ENCODE measurements at regions not wholly inside any gene's neighbourhood (a gene's known extent, or its start where the extent isn't known, plus 50 kb on each side); places are given as distances from the start of the nearest gene placed in this dataset.

DNA sequence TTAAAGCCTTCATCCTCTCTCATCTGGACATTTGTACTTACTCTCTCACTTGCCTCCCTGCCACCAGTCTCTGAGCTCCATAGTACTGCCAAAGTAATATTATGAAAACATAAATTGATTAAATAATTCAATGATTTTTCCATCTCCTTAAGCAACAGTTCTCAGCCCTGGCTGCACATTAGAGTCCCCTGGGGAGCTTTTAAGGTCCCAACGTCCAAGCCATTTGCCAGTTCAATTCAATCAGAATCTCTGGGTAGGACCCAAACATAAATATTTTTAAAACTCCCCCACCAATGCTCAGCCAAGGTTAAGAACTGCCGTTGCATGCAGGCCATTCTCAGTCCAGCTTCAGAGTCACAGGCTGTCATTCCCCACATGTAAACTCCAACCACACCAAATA lies 114.4 kb upstream of the BMAL1 start (continued):
- TF ChIP-seq GABPA (IDR thresholded peaks at IDR 0.05; ENCODE audit: low read depth), result no peak
- TF ChIP-seq, protein P1, sequence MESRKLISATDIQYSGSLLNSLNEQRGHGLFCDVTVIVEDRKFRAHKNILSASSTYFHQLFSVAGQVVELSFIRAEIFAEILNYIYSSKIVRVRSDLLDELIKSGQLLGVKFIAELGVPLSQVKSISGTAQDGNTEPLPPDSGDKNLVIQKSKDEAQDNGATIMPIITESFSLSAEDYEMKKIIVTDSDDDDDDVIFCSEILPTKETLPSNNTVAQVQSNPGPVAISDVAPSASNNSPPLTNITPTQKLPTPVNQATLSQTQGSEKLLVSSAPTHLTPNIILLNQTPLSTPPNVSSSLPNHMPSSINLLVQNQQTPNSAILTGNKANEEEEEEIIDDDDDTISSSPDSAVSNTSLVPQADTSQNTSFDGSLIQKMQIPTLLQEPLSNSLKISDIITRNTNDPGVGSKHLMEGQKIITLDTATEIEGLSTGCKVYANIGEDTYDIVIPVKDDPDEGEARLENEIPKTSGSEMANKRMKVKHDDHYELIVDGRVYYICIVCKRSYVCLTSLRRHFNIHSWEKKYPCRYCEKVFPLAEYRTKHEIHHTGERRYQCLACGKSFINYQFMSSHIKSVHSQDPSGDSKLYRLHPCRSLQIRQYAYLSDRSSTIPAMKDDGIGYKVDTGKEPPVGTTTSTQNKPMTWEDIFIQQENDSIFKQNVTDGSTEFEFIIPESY (IDR thresholded peaks at IDR 0.05; ENCODE audit: borderline replicate concordance, low read depth), result no peak

DNA sequence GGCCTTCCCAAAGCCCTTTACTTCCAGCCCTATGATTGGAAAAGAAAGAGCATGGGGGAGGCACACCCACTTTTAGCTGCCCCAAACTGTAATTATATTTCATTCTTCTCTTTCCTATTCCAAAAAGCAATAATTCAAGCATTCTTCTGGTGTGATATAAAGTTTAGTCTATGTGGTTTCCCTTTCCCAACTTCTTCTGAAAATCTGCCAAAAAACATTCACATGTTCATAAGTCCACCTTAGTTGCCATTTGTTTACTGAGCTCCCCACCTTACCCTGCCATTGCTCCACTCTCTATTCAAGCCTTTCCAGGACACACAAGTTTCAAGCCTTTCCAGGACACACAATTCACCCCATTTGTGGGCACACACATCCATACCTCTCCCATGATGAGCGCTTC lies 111.6 kb upstream of the BMAL1 start:
- H3K27me3 ChIP-seq (ENCODE audit: insufficient read depth), result no peaks in the 10 kb centered on the region; the same call in 1 of the 2 replicates
- H3K9ac ChIP-seq, result no peak overlapping the region
- H3K9me2 ChIP-seq, result no peaks in the 10 kb centered on the region
- H3F3A ChIP-seq (replicated peaks; ENCODE audit: insufficient read depth), result no peaks in the 10 kb centered on the region
- TF ChIP-seq FOXJ3 (CRISPR knock-in tag; IDR thresholded peaks at IDR 0.05), result no peak
- TF ChIP-seq, protein P2, sequence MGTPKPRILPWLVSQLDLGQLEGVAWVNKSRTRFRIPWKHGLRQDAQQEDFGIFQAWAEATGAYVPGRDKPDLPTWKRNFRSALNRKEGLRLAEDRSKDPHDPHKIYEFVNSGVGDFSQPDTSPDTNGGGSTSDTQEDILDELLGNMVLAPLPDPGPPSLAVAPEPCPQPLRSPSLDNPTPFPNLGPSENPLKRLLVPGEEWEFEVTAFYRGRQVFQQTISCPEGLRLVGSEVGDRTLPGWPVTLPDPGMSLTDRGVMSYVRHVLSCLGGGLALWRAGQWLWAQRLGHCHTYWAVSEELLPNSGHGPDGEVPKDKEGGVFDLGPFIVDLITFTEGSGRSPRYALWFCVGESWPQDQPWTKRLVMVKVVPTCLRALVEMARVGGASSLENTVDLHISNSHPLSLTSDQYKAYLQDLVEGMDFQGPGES (IDR thresholded peaks at IDR 0.05; ENCODE audit: low read depth, low read length), result no peak
- no peak for TF ChIP-seq SMC3 (IDR thresholded peaks at IDR 0.05; ENCODE audit: low read depth, low read length)
- no peak for TF ChIP-seq ELF1 (IDR thresholded peaks at IDR 0.05)
- TF ChIP-seq MEF2A (IDR thresholded peaks at IDR 0.05; ENCODE audit: borderline replicate concordance, low read depth), result no peak
- no peak for TF ChIP-seq EP300 (IDR thresholded peaks at IDR 0.05; ENCODE audit: borderline replicate concordance in 1 of 2, low read depth in 1 of 2, low read length in 1 of 2)
- TF ChIP-seq, protein P3, sequence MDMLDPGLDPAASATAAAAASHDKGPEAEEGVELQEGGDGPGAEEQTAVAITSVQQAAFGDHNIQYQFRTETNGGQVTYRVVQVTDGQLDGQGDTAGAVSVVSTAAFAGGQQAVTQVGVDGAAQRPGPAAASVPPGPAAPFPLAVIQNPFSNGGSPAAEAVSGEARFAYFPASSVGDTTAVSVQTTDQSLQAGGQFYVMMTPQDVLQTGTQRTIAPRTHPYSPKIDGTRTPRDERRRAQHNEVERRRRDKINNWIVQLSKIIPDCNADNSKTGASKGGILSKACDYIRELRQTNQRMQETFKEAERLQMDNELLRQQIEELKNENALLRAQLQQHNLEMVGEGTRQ (IDR thresholded peaks at IDR 0.05; ENCODE audit: borderline replicate concordance, low read depth, low read length), result no peak
- TF ChIP-seq NRF1 (IDR thresholded peaks at IDR 0.05; ENCODE audit: low read depth, low read length), result no peak
- TF ChIP-seq RXRA (IDR thresholded peaks at IDR 0.05; ENCODE audit: borderline replicate concordance, low read depth), result no peak
- no peak overlapping the region for H3K4me2 ChIP-seq
- H3K4me3 ChIP-seq (ENCODE audit: low read depth in 2 of 2, low read length in 1 of 2), result no peak overlapping the region
- DNase-seq, result no peak
- no peaks in the 10 kb centered on the region for H3K36me3 ChIP-seq (replicated peaks in 1 of 2; ENCODE audit: control insufficient read depth in 1 of 2, insufficient read depth in 2 of 2, low read length in 1 of 2)
- 75% methylated on average over 1 of the region's 1 CpG for WGBS (ENCODE audit: low lambda C conversion rate)
- H3K4me1 ChIP-seq (ENCODE audit: control insufficient read depth in 1 of 2, insufficient read depth in 2 of 2, low read depth in 1 of 2, low read length in 1 of 2), result peaks cover 0 to 2% of the 10 kb centered on the region in 2 experiments; a peak in 1 of 4 replicates
- no peaks in the 10 kb centered on the region for H3K79me2 ChIP-seq (ENCODE audit: insufficient read depth)
- H3K9me3 ChIP-seq, result no peaks in the 10 kb centered on the region
- CTCF ChIA-PET, result interaction anchor here (1.3 kb wide), 1 partner anchor 251 kb away, joined by 3 read pairs; no protein-coding TSS in a partner anchor
- POLR2A ChIA-PET, result no interaction called here
- no peak overlapping the region for H3K27ac ChIP-seq (ENCODE audit: low read depth in 2 of 2, low read length in 1 of 2)
- no peak overlapping the region; the same call in 1 of the 2 replicates for H2AFZ ChIP-seq (ENCODE audit: low read depth)
- no peaks in the 10 kb centered on the region for H4K20me1 ChIP-seq (ENCODE audit: insufficient read depth)

DNA sequence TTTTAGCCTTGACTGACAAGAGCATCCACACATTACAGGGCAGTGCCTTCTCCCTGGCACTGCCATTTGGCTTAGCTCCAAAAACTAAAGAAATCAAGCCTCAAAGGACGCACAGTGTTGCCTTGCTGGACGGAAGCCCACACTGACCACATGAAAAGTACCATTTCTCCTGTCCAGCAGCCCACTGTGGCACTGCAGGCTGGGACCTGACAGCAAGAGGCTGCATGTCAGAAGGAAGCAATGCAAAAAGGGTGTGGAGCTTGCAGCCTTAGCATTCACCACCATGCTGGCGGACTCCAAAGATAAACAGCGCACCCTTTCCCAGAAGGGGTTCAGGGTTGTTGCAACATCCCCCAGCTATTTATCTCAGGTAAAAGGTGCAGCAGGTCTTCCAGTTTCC lies 109.3 kb upstream of the BMAL1 start:
- H3K4me2 ChIP-seq, result no peak overlapping the region
- H4K20me1 ChIP-seq (ENCODE audit: insufficient read depth), result no peaks in the 10 kb centered on the region
- no peaks in the 10 kb centered on the region for H3K9me3 ChIP-seq
- no peaks in the 10 kb centered on the region for H3K36me3 ChIP-seq (replicated peaks in 1 of 2; ENCODE audit: control insufficient read depth in 1 of 2, insufficient read depth in 2 of 2, low read length in 1 of 2)
- WGBS (ENCODE audit: low lambda C conversion rate), result 74% methylated on average over 4 of the region's 4 CpGs
- no peak overlapping the region for H3K4me3 ChIP-seq (ENCODE audit: low read depth in 2 of 2, low read length in 1 of 2)
- POLR2A ChIA-PET, result no interaction called here
- no peaks in the 10 kb centered on the region for H3K79me2 ChIP-seq (ENCODE audit: insufficient read depth)
- no peaks in the 10 kb centered on the region for H3K9me2 ChIP-seq
- H2AFZ ChIP-seq (ENCODE audit: low read depth), result no peak overlapping the region
- H3K4me1 ChIP-seq (ENCODE audit: control insufficient read depth in 1 of 2, insufficient read depth in 2 of 2, low read depth in 1 of 2, low read length in 1 of 2), result peaks cover 0 to 2% of the 10 kb centered on the region in 2 experiments; a peak in 1 of 4 replicates
- H3K27ac ChIP-seq (ENCODE audit: low read depth in 2 of 2, low read length in 1 of 2), result no peak overlapping the region
- no peaks in the 10 kb centered on the region for H3F3A ChIP-seq (replicated peaks; ENCODE audit: insufficient read depth)
- no peak for DNase-seq
- CTCF ChIA-PET, result interaction anchor here (0.6 to 4.8 kb wide), 6 partner anchors 16 to 879 kb away, joined by 3 to 34 read pairs (median 3); no protein-coding TSS in a partner anchor
- H3K9ac ChIP-seq, result no peak overlapping the region
- 0 out of 2 replicates have a peak, but pooled peaks have one; percentile 35 for TF ChIP-seq NFIC (IDR thresholded peaks at IDR 0.05; ENCODE audit: borderline replicate concordance)
- TF ChIP-seq, protein P2 (IDR thresholded peaks at IDR 0.05; ENCODE audit: low read depth, low read length), result no peak
- no peaks in the 10 kb centered on the region; the same call in 1 of the 2 replicates for H3K27me3 ChIP-seq (ENCODE audit: insufficient read depth)

Measured in SK-N-SH (cell line).